MCF 10A (cell line): ENCODE measurements at regions not wholly inside any gene's neighbourhood (a gene's known extent, or its start where the extent isn't known, plus 50 kb on each side); places are given as distances from the start of the nearest gene placed in this dataset.

Experiments
- BruUV-seq: library from RNA; stranded (reverse); fragments of 400-500 nt; replicated peaks from 2 replicates; lab custom pipeline; 2021; lab: Mats Ljungman, UMichigan
- CTCF ChIA-PET: fragments of 300-600 bp; sonication (Branson Sonifier 250); formaldehyde crosslinking; extraction: SDS; loops from one replicate; lab custom pipeline; 2021; ENCODE audit warnings: antibody characterized with exemption, inconsistent platforms; lab: Yijun Ruan, JAX
- POLR2A ChIA-PET: fragments of 300-600, 350-650 bp; sonication (Branson Sonifier 250); formaldehyde crosslinking; extraction: SDS; loops from one replicate; lab custom pipeline; 2020; ENCODE audit warnings: antibody characterized with exemption, inconsistent platforms; lab: Yijun Ruan, JAX
- DNase-seq: peaks from one replicate; pipeline ENCODE4 v3.0.0-alpha.2; 2018; ENCODE audit not compliant: unreplicated experiment
- H3K27ac Mint-ChIP-seq: one replicate; pipeline ENCODE4 v1.8.0; 2022; ENCODE audit warnings: mild to moderate bottlenecking, low read depth, mixed read lengths; ENCODE audit not compliant: unreplicated experiment
- H3K27me3 Mint-ChIP-seq: one replicate; pipeline ENCODE4 v1.8.0; 2022; ENCODE audit warnings: mixed read lengths; ENCODE audit not compliant: insufficient read depth, unreplicated experiment
- H3K36me3 Mint-ChIP-seq: one replicate; pipeline ENCODE4 v1.8.0; 2022; ENCODE audit warnings: mild to moderate bottlenecking, moderate library complexity, mixed read lengths; ENCODE audit not compliant: insufficient read depth, unreplicated experiment
- H3K4me1 Mint-ChIP-seq: one replicate; pipeline ENCODE4 v1.8.0; 2022; ENCODE audit warnings: mixed read lengths; ENCODE audit not compliant: insufficient read depth, unreplicated experiment
- H3K4me3 Mint-ChIP-seq: one replicate; pipeline ENCODE4 v1.8.0; 2022; ENCODE audit warnings: mild to moderate bottlenecking, moderate library complexity, mixed read lengths; ENCODE audit not compliant: unreplicated experiment
- H3K9me3 Mint-ChIP-seq: one replicate; pipeline ENCODE4 v1.8.0; 2022; ENCODE audit warnings: mixed read lengths; ENCODE audit not compliant: unreplicated experiment
- intact Hi-C: fragments of 100-400 bp; cut with micrococcal nuclease; formaldehyde crosslinking; loops from 2 replicates; pipeline ENCODE4 v1.14.1; 2022
- TF ChIP-seq, protein P1 (sequence below): fragments of 200-600 bp; IDR thresholded peaks from one replicate; pipeline ENCODE4 v1.8.0; 2022; ENCODE audit warnings: antibody characterized with exemption, mild to moderate bottlenecking; ENCODE audit not compliant: unreplicated experiment

DNA sequence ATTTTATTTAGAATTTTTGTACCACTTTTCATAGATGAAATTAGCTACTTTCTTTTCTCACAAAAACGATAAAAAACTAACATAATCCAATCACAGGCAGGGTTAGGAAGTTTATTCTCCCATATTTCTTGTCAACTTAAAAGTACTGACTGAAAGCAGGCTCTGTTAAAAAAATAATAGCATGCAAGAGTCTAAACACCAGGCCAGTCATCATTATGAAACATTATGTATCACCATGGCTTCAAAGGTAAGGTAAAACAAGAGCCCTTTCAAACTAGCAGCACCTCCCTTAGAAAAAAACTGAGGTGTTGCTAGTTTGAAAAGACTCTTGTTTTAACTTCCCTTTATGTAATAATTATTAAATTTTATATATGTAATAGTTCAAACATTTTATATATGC lies 848.0 kb downstream of the RNF144A start:
- BruUV-seq: no TSS peak
- Mint-ChIP-seq H3K36me3 (no peaks in the 10 kb centered on the region), H3K27ac (no peak overlapping the region), H3K27me3 (no peaks in the 10 kb centered on the region), H3K9me3 (peaks cover 18% of the 10 kb centered on the region), H3K4me1 (no peaks in the 10 kb centered on the region), H3K4me3 (no peak overlapping the region)
- DNase-seq: no peak
- TF ChIP-seq, protein P1, sequence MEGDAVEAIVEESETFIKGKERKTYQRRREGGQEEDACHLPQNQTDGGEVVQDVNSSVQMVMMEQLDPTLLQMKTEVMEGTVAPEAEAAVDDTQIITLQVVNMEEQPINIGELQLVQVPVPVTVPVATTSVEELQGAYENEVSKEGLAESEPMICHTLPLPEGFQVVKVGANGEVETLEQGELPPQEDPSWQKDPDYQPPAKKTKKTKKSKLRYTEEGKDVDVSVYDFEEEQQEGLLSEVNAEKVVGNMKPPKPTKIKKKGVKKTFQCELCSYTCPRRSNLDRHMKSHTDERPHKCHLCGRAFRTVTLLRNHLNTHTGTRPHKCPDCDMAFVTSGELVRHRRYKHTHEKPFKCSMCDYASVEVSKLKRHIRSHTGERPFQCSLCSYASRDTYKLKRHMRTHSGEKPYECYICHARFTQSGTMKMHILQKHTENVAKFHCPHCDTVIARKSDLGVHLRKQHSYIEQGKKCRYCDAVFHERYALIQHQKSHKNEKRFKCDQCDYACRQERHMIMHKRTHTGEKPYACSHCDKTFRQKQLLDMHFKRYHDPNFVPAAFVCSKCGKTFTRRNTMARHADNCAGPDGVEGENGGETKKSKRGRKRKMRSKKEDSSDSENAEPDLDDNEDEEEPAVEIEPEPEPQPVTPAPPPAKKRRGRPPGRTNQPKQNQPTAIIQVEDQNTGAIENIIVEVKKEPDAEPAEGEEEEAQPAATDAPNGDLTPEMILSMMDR: no peak
- intact Hi-C loops: no loop called here
- ChIA-PET POLR2A (no interaction called here), CTCF (interaction anchor here (0.7 to 1.2 kb wide), 2 partner anchors 8 to 18 kb away, joined by 3 read pairs; no protein-coding TSS in a partner anchor)

DNA sequence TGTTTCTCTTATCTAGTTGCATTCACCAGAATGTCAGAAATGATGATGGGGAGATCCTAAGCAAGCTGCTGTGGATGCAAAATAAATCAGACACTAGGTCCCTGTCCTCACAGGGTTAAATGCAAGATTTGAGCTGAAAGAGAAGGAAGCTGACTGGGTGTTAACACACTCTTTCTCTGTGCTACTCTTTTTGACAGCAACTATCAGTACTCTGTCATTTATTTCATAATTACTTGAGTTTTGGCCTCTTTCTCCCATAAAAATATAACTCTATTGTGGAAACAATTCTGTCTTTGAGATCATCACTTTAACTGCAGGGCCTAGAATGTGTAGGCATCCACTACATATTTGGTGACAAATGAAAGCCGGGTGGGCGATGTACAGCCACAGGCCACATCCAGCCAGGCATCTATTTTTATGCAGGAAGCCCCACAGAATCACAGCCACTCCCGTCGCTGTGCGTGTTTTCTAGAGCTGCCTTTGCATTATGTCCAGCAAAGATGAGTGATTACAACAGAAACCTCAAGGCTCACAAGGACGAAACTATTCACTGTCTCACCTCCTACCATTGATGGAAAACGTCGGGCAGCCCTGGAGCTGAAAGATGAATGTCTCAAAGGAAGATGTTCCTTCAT lies 849.0 kb downstream of the RNF144A start:
- ChIA-PET POLR2A (no interaction called here), CTCF (interaction anchor here (0.7 to 1.2 kb wide), 2 partner anchors 17 to 607 kb away, joined by 3 read pairs; no protein-coding TSS in a partner anchor)
- Mint-ChIP-seq H3K9me3 (peaks cover 18% of the 10 kb centered on the region), H3K4me1 (no peaks in the 10 kb centered on the region), H3K4me3 (no peak overlapping the region), H3K27me3 (no peaks in the 10 kb centered on the region), H3K36me3 (no peaks in the 10 kb centered on the region), H3K27ac (no peak overlapping the region)
- TF ChIP-seq, protein P1: no peak
- intact Hi-C loops: no loop called here
- DNase-seq: no peak
- no TSS peak for BruUV-seq

DNA sequence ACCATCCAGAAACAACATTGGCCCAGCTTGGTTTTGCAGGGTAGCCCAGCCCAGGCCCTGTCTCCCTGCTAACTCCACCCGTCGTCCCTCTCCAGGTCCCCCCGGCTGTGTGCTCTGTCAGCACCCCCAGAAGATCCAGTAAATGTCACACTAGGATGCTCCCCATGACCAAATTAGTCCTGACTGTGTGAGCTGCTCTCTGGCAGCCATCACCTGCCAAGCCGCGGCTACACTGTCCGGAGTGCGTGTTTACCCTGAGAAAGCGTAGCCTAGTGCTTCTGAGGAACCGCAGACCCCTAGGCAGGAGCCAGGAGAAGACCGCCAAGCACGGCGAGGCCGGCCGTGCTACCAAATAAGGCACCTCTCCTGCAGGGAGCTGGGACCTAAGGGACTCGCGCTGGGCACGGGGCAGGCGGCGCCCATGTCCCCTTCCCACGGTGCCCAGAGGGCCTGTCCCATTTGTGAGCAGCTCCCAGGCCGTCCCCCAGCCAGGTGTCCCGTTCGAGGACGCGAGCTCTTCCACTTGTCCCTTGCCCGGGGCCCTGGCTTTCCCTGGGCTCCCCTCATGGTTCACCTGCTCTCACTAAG lies 849.9 kb downstream of the RNF144A start:
- DNase-seq: no peak
- no peaks in the 10 kb centered on the region for H3K4me1 Mint-ChIP-seq
- POLR2A ChIA-PET: no interaction called here
- no peak overlapping the region for H3K27ac Mint-ChIP-seq
- CTCF ChIA-PET: no interaction called here
- no peak overlapping the region for H3K4me3 Mint-ChIP-seq
- TF ChIP-seq, protein P1: no peak
- H3K36me3 Mint-ChIP-seq: no peaks in the 10 kb centered on the region
- peaks cover 18% of the 10 kb centered on the region for H3K9me3 Mint-ChIP-seq
- H3K27me3 Mint-ChIP-seq: no peaks in the 10 kb centered on the region
- intact Hi-C loops: no loop called here
- BruUV-seq: no TSS peak

DNA sequence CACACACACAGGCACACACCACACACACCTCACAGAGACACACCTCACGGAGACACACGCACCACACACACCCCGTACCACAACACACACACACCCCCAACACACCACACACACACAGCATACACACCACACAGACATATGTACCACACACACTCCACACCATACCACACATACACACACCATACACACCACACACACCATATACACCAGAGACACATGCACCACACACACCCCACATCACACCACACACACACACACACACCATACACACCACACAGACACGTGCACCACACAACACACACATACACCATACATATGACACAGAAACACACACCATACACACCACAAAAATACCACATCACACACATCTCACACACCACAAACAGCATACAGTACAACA lies 850.7 kb downstream of the RNF144A start:
- ChIA-PET POLR2A (no interaction called here), CTCF (no interaction called here)
- TF ChIP-seq, protein P1: no peak
- no peak for DNase-seq
- Mint-ChIP-seq H3K9me3 (peaks cover 11% of the 10 kb centered on the region), H3K4me1 (peaks cover 2% of the 10 kb centered on the region), H3K4me3 (no peak overlapping the region), H3K27me3 (no peaks in the 10 kb centered on the region), H3K27ac (no peak overlapping the region), H3K36me3 (no peaks in the 10 kb centered on the region)
- intact Hi-C loops: no loop called here
- BruUV-seq: no TSS peak
